GM12878 (cell line): ENCODE measurements at regions not wholly inside any gene's neighbourhood (a gene's known extent, or its start where the extent isn't known, plus 50 kb on each side); places are given as distances from the start of the nearest gene placed in this dataset.

Experiments
- BACH1 ChIP-seq: fragments of 450-650 bp; IDR thresholded peaks from 2 replicates; pipeline ENCODE4 v1.6.1; 2017; ENCODE audit warnings: mild to moderate bottlenecking, borderline replicate concordance
- CBX5 ChIP-seq: sonication (generic); IDR thresholded peaks from 2 replicates; pipeline ENCODE4 v1.6.1; 2016; ENCODE audit warnings: low read depth, moderate library complexity, mild to moderate bottlenecking, inconsistent platforms
- CTCF ChIP-seq, 3 experiments: IDR thresholded peaks in 2 of 3; conservative IDR thresholded peaks in 1 of 3; 2 replicates each; pipeline ENCODE4 v1.5.1; 2011; ENCODE audit warnings: low read depth in 3 of 3, low read length in 3 of 3, mild to moderate bottlenecking in 3 of 3, control low read depth in 2 of 3, moderate library complexity in 2 of 3, inconsistent platforms in 1 of 3, mixed read lengths in 1 of 3; ENCODE audit not compliant: control insufficient read depth in 2 of 3, insufficient read depth in 1 of 3; ENCODE audit errors: extremely low read depth in 1 of 3
- E4F1 ChIP-seq: fragments of 450-650 bp; IDR thresholded peaks from 2 replicates; pipeline ENCODE4 v1.6.1; 2018; ENCODE audit warnings: borderline replicate concordance, mild to moderate bottlenecking; ENCODE audit not compliant: partially characterized antibody
- ESRRA ChIP-seq: IDR thresholded peaks from 2 replicates; pipeline ENCODE4 v1.6.1; 2012; ENCODE audit warnings: mild to moderate bottlenecking, low read length, improper control_type of control experiment
- JUND ChIP-seq: IDR thresholded peaks from 2 replicates; pipeline ENCODE4 v1.6.1; 2012; ENCODE audit warnings: low read depth, mild to moderate bottlenecking, low read length, improper control_type of control experiment, moderate library complexity
- MAX ChIP-seq: IDR thresholded peaks from 2 replicates; pipeline ENCODE4 v1.6.1; 2012; ENCODE audit warnings: low read depth, low read length, improper control_type of control experiment
- MTA3 ChIP-seq: IDR thresholded peaks from 2 replicates; pipeline ENCODE4 v1.6.1; 2012; ENCODE audit warnings: low read length, inconsistent platforms, borderline replicate concordance
- POLR2A ChIP-seq: IDR thresholded peaks from 2 replicates; pipeline ENCODE4 v1.6.1; 2011; ENCODE audit warnings: low read depth, mild to moderate bottlenecking, low read length
- POLR2AphosphoS5 ChIP-seq: IDR thresholded peaks from 2 replicates; pipeline ENCODE4 v1.6.1; 2011; ENCODE audit warnings: mild to moderate bottlenecking, low read length, inconsistent platforms
- SPI1 ChIP-seq: IDR thresholded peaks from 2 replicates; pipeline ENCODE4 v1.6.1; 2011; ENCODE audit warnings: low read depth, mild to moderate bottlenecking, low read length, moderate library complexity, borderline replicate concordance; ENCODE audit not compliant: insufficient read depth
- USF1 ChIP-seq: IDR thresholded peaks from 2 replicates; pipeline ENCODE4 v1.6.1; 2011; ENCODE audit warnings: borderline replicate concordance, low read depth, mild to moderate bottlenecking, moderate library complexity, mixed read lengths, low read length; ENCODE audit not compliant: insufficient read depth; ENCODE audit errors: extremely low read length

GRCh38 chr13:111604097-111604496 lies 283.7 kb downstream of the TEX29 start:
- TF ChIP-seq POLR2AphosphoS5 (no peak), SPI1 (no peak), BACH1 (no peak), CTCF (IDR thresholded peaks at IDR 0.05 in 2 of 3, conservative IDR thresholded peaks at IDR 0.05 in 1 of 3; ENCODE audit: control insufficient read depth in 2 of 3, extremely low read depth in 1 of 3, insufficient read depth in 1 of 3, low read depth in 3 of 3, low read length in 3 of 3) (0 out of 6 replicates have a peak, but pooled peaks of 1 of the 3 experiments have one; percentile 1), JUND (no peak), CBX5 (no peak), MAX (no peak), POLR2A (no peak), USF1 (no peak), E4F1 (no peak), MTA3 (no peak), ESRRA (no peak)
